Right ventricle myocardium inferior (tissue), 1 donor: ENCODE measurements at regions not wholly inside any gene's neighbourhood (a gene's known extent, or its start where the extent isn't known, plus 50 kb on each side); places are given as distances from the start of the nearest gene placed in this dataset.
A peak's percentile ranks its signal among the peaks of the same experiment; 100 is the strongest.
"Not testable (repeated sequence)": the region's sequence is repeated elsewhere in the genome, so short reads cannot be mapped to it uniquely, and the experiment has no call there.

Experiments
- ATAC-seq: fragments of 200-7000 bp; cut with Tn5 transposase; one replicate; pipeline ENCODE4 v1.9.1; 2020; ENCODE audit warnings: mild to moderate bottlenecking, moderate library complexity
- DNase-seq: peaks from one replicate; pipeline ENCODE4 v3.0.0; 2021; ENCODE audit errors: missing footprints
- intact Hi-C: fragments of 100-400 bp; cut with DNase I; formaldehyde crosslinking; loops from one replicate; pipeline ENCODE4 v1.11.0; 2022
- donor health status: DM: no; HTN: yes; CAD: no; lungs with severe emphysema.

DNA sequence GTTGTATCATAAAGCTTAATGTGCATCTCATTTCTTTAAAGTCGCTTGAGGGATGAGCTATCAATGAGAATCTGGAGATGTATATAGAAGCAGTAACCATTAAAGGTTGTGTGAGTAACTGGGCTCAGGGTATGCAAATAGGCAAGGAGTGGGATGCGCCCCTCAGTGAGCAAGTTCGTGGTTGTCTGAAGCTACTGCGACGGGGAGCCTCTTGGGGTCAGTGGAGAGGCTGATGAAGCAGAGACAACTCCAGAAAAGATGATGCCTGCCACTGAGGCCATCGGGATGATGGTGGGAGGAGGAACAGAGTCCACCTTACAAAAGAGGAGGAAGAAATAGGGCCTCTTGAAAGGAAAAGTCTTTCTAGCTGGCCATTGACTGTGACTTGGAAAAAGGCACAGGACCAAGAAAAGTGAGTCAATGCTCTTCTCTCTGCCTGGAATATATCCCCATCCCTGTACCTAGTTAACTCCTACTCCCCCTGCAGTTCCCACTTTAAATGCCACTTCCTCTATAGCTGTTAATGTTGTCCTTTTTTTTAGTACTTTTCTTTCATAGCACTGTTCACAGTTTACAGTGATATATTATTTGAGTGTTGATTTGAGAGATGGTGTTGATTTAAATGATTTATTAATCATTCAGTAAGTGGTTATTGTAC lies 51.4 kb upstream of the LSM6 start:
- ATAC-seq (no peak), DNase-seq (no peak)
- intact Hi-C loops: no loop called here

DNA sequence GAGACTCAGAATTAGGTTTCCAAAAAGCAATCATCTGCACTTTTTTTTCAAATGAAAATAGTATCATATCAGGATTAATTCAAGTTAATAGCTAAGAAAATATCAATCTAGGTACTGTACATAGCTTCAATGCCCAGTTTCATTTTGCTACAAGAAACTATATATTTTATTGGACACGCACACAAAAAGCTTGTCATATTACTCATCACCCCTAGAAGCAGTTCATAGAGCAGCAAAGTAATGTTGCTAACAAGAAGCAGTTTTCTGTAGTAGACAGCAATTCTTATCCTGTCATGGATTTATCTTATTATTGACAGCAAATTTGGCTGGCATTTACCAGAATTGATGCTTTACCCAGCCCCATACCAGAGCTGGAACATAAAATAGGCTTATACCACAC lies 52.3 kb upstream of the LSM6 start:
- ATAC-seq: no peak
- intact Hi-C loops: no loop called here
- DNase-seq: no peak

DNA sequence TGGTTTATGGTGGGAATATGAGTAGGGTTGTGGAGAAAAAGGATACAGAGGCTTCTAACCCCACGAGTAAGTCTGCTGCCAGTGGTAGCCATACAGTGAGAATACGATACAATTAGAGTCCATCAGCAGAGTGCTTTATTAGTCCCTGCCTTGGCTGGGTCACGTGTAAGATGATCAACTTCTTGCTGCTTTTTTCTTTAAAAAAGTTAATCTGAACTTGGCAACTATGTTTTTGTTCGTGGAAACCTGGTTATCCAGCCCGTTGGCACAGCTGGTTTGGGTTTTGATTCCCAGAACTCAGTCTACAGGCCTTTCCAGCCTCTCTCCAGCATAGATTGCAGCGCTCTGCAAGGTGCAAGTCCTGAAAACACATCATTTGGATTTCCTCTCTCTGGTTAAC lies 53.1 kb upstream of the LSM6 start:
- ATAC-seq (no peak), DNase-seq (no peak)
- intact Hi-C loops: no loop called here

DNA sequence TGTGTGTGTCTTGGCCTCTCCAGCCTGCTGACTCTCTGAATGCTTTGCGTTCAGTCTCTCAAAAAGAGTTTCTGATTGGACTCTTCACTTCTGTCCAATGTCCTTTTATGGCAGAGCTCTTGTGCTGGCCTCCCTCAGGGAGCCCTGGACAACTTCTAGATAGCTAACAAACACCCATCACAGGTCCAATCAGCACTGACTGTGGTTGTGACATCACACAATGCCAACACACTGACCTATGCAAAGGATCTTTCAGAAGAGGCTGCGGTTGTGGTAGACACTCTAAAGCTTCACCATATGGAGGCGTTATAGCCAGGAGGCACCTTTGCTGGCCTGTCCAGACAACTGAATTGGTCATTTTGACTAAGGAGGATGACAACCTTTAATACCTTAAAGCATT lies 53.8 kb upstream of the LSM6 start:
- intact Hi-C loops: no loop called here
- peak; percentile 42 for ATAC-seq
- DNase-seq: no peak

DNA sequence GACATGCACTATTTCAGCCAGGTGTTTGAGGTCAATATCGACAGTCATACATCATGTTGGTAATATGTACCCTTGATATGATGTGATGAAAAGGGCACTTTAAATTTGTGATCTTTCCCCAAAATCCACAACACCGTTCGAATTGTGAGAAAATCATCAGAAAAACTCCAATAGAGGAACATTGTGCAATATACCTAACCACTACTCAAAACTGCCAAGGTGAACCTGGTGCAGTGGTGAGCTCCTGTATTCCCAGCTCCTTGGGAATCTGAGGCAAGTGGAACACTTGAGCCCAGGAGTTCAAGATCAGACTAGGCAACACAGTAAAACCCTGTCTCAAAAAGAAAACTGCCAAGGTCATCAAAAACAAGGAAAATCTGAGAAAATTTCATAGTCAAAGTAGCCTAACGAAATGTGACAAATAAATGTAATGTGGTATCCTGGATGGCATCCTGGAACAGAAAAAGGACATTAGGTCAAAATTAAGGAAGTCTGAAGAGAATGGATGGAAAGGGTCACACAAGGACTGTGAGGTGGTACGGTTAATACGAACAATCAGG lies 55.6 kb upstream of the LSM6 start:
- intact Hi-C loops: no loop called here
- DNase-seq (no peak), ATAC-seq (no peak)

DNA sequence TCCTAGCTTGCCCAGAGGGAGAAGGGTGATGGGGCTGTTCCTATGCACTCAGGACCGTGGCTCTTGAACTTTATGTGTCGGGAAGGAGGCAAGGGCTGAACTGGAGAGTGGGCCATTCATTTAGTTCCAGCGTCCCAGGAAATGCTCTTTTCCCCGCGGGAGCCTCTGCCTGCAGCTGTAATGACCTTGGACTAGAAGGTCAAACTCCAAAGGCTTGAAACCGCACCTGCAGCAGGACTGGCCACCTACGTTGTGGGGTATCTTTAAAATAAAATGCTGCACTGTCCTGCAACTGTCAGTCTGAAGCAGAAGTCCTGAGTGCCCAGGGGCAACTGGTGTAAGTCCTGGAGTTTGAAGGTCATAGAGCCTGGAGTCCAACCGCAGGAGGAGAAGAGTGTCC lies 61.5 kb upstream of the LSM6 start:
- intact Hi-C loops: no loop called here
- ATAC-seq (no peak), DNase-seq (no peak)

DNA sequence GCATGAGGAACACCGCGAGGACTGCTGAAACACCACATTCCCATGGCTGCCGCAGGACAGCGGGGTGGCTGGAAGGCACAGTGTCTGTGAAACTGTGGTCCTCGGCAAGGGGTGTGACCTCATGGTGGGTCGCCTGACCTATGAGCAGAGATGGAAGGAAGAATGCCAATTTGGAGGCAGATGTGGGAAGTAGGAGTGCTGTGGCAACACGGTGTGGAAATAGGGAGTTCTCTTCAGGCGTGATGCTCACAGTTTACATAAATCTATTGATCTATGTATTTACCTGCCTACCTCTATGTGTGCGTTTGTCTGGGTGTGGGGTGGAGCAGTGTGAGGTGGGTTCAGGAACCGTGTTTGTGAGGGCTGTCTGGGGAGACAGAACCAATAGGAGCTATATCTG lies 62.3 kb upstream of the LSM6 start:
- intact Hi-C loops: no loop called here
- DNase-seq: no peak
- ATAC-seq: no peak

DNA sequence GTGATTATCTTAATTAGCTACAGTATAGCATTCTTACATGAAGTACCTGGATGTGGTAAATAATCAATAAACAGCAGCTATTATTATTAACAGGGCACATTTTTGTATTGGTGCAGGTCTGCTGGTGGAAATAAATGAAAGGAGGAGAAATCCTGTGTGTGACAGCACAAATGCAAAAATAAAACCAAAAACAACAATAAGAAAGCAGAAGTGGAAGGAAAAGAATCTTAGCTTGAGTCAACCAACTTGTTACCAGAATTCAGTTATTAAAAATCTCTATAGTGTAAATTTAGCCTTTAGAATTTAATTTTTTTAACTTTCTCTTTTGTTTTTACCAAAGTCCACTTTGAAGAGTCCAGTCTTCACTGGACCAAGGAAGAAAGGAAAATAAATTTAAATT lies 63.1 kb upstream of the LSM6 start:
- ATAC-seq (no peak), DNase-seq (no peak)
- intact Hi-C loops: no loop called here

DNA sequence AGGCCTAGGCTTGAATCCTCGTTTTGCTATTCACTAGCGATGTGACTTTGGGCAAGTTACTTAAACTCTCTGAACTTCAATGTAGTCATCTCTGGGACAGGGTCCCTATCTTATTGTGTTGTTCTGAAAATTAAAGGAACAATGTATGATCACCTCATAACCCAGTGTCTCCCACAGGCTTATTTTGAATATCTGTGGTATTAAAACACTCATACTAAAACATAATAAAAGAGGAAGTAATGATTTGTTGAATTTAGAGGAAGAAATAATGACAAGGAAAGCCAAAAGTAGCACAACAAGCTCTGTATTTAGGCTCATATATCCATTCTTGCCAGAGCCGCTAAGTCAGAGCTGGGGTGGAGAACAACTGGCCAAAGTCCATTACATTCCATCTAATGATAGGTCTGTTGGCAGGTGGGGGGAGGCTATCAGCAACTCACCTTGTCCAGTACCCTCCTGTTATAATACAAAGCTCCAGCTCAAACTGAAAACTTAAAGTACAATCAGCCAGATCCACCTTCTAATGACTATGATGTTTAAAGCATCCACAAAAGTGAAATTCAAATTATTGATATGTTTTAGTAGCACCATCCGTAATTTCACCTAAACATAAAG lies 64.5 kb upstream of the LSM6 start:
- ATAC-seq (no peak), DNase-seq (no peak)
- intact Hi-C loops: no loop called here

DNA sequence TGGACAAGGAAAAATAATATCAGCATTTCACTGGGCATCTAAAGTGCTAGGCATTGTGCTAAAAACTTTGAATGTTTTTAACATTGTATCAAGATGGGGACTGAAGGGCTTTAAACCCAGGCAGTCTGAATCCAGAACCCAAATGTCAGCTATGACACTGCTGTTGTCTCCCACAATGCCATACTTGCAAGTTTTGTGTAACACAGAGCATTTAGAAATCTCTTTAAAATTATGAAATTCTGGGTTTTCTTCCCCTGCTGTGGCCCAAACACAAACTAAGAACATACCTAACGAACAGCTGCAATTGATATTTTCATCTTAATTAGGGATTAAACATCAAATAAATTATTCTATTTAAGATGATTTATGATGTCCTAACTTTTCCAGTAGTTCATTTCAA lies 66.8 kb upstream of the LSM6 start:
- ATAC-seq (no peak), DNase-seq (no peak)
- intact Hi-C loops: no loop called here

DNA sequence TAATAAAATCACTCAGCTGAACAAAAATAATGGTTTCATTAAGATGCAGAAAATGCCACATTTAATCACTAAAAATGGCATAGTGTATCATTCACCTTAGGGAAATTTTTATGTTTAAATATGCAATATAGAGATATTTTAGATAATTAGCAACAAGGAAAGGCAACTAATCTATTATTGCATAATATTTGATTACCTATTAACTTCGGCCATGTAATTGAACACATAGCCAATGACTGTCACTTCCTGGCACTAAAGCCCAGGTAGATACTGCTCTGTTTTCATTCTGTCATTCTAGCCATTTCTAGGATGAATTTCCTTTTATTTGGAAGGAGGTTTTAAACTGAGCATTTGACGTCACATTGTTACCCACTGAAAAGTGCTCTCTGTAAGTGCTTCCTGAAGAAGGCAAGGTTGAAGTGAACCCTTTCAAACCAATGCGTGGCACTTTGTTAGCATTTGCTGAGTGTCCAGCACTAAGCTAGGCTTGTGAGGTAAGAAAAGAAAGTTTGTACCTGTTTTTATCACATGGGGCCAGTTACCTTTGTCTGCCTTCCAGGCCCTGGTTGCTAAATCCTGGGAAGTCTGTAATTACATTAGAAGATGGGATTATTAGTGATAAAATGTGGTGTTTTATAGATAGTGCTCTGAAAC lies 67.8 kb upstream of the LSM6 start:
- intact Hi-C loops: no loop called here
- no peak for ATAC-seq
- DNase-seq: no peak

DNA sequence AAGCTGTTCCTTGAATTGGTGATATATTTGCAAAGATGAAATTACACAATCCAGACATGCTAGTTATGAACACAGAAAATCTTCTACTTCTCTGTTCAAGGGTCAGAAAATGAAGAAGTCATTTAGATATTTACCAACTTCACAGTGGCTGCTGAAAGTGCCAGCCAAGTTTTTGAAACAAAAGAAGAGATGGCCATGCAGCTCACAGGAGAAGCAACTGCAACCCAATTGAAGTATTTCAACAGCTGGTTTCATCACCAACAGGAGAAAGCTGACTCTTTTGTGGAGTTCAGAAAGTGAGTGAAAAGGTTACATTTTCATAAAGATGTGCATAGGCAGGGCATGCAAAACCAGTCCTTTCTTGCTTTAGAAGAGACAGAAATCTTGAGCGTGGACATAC lies 70.1 kb upstream of the LSM6 start:
- DNase-seq (no peak), ATAC-seq (no peak)
- intact Hi-C loops: no loop called here

DNA sequence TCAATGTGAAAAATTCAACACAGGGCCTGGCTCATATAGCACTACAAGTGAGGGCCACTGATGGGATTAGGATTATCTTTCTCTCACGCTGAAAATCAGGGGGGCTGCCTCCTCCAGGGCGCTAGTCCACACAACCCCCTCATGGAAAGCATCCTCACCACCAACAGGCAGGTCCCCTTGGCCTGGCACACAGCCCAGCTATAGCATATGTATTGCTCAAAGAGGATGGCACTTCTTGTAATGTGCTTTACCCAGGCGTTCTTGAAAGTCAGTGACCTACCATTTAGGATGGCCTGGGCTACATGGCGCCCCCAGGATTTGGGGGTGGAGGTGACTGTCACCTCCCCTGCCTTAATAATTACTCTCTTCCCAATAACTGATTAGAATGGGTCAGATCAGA lies 71.0 kb upstream of the LSM6 start:
- DNase-seq (peak; percentile 62), ATAC-seq (no peak)
- intact Hi-C loops: no loop called here

DNA sequence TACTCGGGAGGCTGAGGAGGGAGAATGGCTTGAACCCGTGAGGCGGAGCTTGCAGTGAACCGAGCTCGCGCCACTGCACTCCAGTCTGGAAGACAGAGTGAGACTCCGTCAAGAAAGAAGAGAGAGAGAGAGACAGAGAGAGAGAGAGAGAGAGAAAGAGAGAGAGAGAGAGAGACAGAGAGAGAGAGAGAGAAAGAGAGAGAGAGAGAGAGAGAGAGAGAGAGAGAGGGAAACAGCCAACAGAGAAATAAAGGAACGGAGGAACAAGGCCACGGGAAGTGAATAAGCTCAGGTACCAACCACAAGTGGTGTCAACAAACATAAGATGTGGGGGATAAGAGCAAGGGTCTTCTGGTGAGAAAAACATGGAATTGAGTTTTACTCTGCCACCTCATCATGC lies 71.5 kb upstream of the LSM6 start:
- intact Hi-C loops, ATAC-seq, DNase-seq: not testable (repeated sequence)

DNA sequence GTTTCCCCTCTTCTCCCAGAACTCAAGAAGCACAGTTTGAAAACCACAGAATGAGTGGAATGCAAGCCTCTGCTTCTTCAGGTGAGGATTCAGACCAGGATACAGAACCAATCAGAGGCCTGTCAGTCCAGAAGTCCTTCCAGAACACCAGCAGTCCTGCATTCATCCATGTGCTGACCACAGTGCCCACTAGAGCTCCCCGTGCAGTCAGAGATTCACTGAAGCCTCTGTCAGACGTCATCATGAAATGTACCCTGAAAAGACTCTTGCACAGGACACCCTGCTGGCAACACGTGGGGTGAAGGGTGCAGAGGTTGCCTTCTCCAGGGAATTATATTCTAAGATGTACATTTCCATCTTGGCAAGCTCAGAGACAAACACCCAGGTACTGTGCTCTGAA lies 75.9 kb upstream of the LSM6 start:
- intact Hi-C loops: loop anchor here (10.0 kb wide), 1 partner anchor 995 kb away; no protein-coding TSS in a partner anchor
- no peak for ATAC-seq
- DNase-seq: no peak

DNA sequence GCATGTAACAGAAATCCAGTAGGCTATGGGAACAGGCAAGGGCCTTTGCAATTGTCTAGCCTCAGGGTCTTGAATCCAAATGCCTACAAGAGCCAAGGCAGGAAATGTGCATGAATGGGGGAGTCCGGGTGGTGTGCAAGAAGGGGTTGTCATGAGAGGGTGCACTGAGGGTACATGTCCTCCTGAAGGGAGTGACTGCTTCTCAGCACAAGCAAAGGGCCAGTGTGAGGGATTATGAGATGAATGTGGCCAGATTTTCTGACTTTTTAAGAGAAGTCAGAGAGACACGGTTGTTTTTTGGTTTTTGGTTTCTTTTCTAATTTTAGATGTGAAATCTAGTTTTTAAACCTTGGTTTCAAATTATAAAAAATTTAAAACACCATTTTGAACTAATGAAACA lies 76.5 kb upstream of the LSM6 start:
- intact Hi-C loops: loop anchor here (10.0 kb wide), 1 partner anchor 996 kb away; no protein-coding TSS in a partner anchor
- ATAC-seq (no peak), DNase-seq (no peak)

DNA sequence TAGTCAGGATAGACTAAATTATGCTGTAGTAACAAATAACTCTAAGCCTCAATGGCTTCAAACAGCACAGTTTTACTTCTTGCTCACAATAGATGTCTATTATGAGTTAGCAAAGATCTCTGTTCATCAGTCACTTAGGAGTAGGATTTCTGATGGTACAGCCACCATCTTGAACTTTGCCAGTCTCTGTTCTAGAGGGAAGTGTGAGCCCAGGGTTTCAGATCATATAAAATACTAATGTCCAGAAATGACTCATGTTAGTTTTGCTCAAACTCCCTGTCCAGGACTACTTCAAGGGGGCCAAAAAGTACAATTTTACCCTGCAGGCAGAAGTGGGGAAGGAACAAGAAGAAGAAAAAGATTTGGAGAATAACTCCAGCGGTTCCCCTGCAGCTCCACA lies 77.1 kb upstream of the LSM6 start:
- ATAC-seq (no peak), DNase-seq (no peak)
- intact Hi-C loops: loop anchor here (10.0 kb wide), 1 partner anchor 996 kb away; no protein-coding TSS in a partner anchor

DNA sequence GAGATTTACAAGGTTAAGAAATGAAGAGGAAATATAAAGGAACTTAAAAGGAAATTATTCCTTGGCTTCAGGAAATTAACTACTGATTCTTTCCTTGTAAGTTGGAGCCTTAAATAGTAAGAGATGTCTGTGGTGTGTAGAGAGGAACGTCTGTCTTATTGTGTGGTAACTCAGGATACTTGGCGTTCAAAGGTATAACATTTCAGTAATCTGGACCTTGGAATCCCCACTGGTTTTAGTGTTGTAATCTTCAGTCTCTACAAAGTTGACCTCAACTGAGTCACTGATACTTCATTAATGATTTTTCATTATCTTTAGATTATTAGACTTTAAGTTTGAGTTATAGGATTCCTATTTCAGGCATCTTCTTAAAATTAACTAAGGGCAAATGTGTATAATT lies 79.1 kb upstream of the LSM6 start:
- DNase-seq (no peak), ATAC-seq (no peak)
- intact Hi-C loops: loop anchor here (10.0 kb wide), 1 partner anchor 998 kb away; no protein-coding TSS in a partner anchor

DNA sequence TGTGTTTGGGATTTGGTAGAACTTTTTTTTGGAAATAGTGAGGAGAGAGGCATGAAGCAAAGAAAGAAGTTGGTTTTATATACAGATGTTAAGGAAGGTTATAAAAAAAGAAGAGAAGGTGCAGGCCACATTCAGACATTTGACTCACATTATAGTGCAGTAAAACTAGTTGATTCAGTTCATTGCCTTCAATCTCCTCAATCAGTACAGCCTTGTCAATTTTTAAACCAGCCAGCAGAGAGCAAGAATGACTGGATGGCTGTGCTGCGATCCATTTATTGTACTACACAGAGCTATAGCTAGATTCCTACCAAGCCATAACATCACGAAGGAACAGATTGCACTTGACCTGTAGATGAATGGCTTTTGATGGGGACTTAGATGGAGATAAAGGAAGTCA lies 79.7 kb upstream of the LSM6 start:
- intact Hi-C loops: loop anchor here (10.0 kb wide), 1 partner anchor 999 kb away; no protein-coding TSS in a partner anchor
- ATAC-seq: no peak
- no peak for DNase-seq

DNA sequence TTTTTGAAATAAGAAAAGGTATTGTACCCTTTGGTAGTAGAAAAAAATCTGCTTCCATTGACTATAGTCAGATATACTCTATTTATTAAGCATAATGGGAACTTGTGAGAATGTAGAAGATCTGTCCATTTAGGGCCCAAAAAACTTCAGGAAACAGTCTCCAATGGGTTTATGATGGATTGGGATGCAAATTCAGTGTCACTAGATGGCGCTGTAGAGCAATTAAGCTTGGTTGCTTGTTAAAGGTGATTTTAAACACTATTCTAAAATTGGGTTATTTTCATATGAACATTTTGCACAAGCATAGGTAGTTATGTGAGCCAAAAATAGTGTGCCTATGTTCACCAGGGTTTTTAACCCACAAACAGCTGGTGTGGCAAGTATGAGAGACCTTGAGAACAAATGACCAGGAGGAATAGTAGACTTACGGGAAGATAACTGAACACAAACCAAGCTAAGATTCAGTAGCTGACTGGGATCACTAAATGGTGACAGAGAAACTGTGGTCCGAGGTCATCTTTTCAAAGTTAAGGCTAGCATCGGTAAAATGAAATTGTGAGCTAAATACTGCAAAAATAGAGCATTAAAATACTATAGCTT lies 80.3 kb upstream of the LSM6 start:
- intact Hi-C loops: loop anchor here (10.0 kb wide), 1 partner anchor 1000 kb away; no protein-coding TSS in a partner anchor
- ATAC-seq (no peak), DNase-seq (no peak)
